BLaER1 treated with 17β-estradiol and CSF1 and Interleukin-3, amounts not matched to agents 10 nM and 100 nM (cell line): ENCODE measurements at regions not wholly inside any gene's neighbourhood (a gene's known extent, or its start where the extent isn't known, plus 50 kb on each side); places are given as distances from the start of the nearest gene placed in this dataset.

Experiments
- H3K27ac ChIP-seq, 11 experiments: shearing (Covaris generic); formaldehyde crosslinking; 2 replicates each; pipeline ENCODE4 v1.8.1; 2022
- H3K27me3 ChIP-seq, 11 experiments: shearing (Covaris generic); formaldehyde crosslinking; 2 replicates each; pipeline ENCODE4 v1.8.1; 2022
- H3K36me3 ChIP-seq, 11 experiments: shearing (Covaris generic); formaldehyde crosslinking; 2 replicates each; pipeline ENCODE4 v1.8.1; 2022
- H3K4me1 ChIP-seq, 10 experiments: shearing (Covaris generic); formaldehyde crosslinking; 2 replicates each; pipeline ENCODE4 v1.8.1; 2022
- H3K4me2 ChIP-seq, 11 experiments: shearing (Covaris generic); formaldehyde crosslinking; 2 replicates each; pipeline ENCODE4 v1.8.1; 2022
- H3K4me3 ChIP-seq, 10 experiments: shearing (Covaris generic); formaldehyde crosslinking; 2 replicates each; pipeline ENCODE4 v1.8.1; 2022
- H3K9ac ChIP-seq, 11 experiments: shearing (Covaris generic); formaldehyde crosslinking; 2 replicates each; pipeline ENCODE4 v1.8.1; 2022
- H3K9me3 ChIP-seq, 11 experiments: shearing (Covaris generic); formaldehyde crosslinking; replicated peaks in 1 of 11; 2 replicates each; pipeline ENCODE4 v1.8.1; 2022
- H4K20me1 ChIP-seq, 11 experiments: shearing (Covaris generic); formaldehyde crosslinking; 2 replicates each; pipeline ENCODE4 v1.8.1; 2022
- Cebpa-rat ChIP-seq, 11 experiments: shearing (Covaris generic); IDR thresholded peaks; 2 replicates each; pipeline ENCODE4 v1.8.1; 2022

GRCh38 chr10:113243311-113243710, 293.3 kb downstream of the TCF7L2 start:
- no peak overlapping the region for H3K4me3 ChIP-seq
- H3K4me1 ChIP-seq: peaks cover 21 to 65% (median 60%) of the 10 kb centered on the region in 10 experiments
- no peak for TF ChIP-seq Cebpa-rat (IDR thresholded peaks at IDR 0.05)
- no peak overlapping the region for H3K9ac ChIP-seq
- H3K4me2 ChIP-seq: peak overlapping the region in 9 of 11 experiments; percentile 20 to 94 (median 82); a peak in 16 of 22 replicates
- H3K27me3 ChIP-seq: no peaks in the 10 kb centered on the region
- H3K36me3 ChIP-seq: no peaks in the 10 kb centered on the region
- no peaks in the 10 kb centered on the region for H4K20me1 ChIP-seq
- peaks cover 0 to 6% (median 0%) of the 10 kb centered on the region in 11 experiments; a peak in 3 of 22 replicates for H3K9me3 ChIP-seq
- H3K27ac ChIP-seq: peak overlapping the region in 2 of 11 experiments; percentile 66 to 71; a peak in 2 of 22 replicates

DNA sequence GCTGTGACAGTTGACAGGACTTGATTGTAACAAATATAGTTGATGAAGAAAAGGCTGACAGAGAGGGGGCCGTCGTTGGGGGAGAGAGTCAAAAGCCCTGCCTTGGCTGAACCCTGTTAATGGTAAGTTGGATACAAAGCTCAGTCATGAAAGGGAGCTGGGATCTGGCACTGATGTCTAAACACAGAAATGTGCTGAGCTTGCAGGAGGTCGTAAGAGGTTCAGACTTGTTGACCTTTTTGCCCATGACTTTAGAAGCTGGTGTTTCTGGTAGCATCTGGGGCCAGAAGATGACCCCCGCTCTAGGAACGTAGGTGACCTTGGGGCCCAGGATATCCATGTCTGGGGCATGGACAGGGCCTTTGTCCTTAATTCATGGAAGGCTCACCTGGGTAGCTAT, 294.7 kb downstream of the TCF7L2 start:
- no peaks in the 10 kb centered on the region for H3K27me3 ChIP-seq
- no peaks in the 10 kb centered on the region for H4K20me1 ChIP-seq
- peaks cover 0 to 6% (median 0%) of the 10 kb centered on the region in 11 experiments; a peak in 3 of 22 replicates for H3K9me3 ChIP-seq
- peak overlapping the region in 8 of 11 experiments; percentile 2 to 94 (median 81); a peak in 9 of 22 replicates for H3K4me2 ChIP-seq
- peaks cover 13 to 55% (median 53%) of the 10 kb centered on the region in 10 experiments for H3K4me1 ChIP-seq
- H3K27ac ChIP-seq: no peak overlapping the region
- no peak overlapping the region for H3K4me3 ChIP-seq
- H3K9ac ChIP-seq: no peak overlapping the region
- no peak for TF ChIP-seq Cebpa-rat (IDR thresholded peaks at IDR 0.05)
- no peaks in the 10 kb centered on the region for H3K36me3 ChIP-seq

- Histone ChIP-seq H3K9ac (no peak overlapping the region), H4K20me1 (no peaks in the 10 kb centered on the region), H3K4me1 (peaks cover 12 to 50% (median 48%) of the 10 kb centered on the region in 10 experiments), H3K9me3 (peaks cover 0 to 6% (median 0%) of the 10 kb centered on the region in 11 experiments; a peak in 3 of 22 replicates), H3K36me3 (no peaks in the 10 kb centered on the region), H3K4me2 (peak overlapping the region in 3 of 11 experiments; percentile 31 to 91 (median 82); a peak in 6 of 22 replicates), H3K4me3 (no peak overlapping the region), H3K27ac (no peak overlapping the region), H3K27me3 (no peaks in the 10 kb centered on the region)
- no peak for TF ChIP-seq Cebpa-rat (IDR thresholded peaks at IDR 0.05)
Measured at GRCh38 chr10:113245286-113245685, 295.2 kb downstream of the TCF7L2 start.

- H3K9me3 ChIP-seq: peaks cover 0 to 6% (median 0%) of the 10 kb centered on the region in 11 experiments; a peak in 3 of 22 replicates
- no peak overlapping the region; a peak in 1 of 22 replicates for H3K4me2 ChIP-seq
- peaks cover 2 to 32% (median 30%) of the 10 kb centered on the region in 10 experiments; a peak in 18 of 20 replicates for H3K4me1 ChIP-seq
- no peaks in the 10 kb centered on the region for H4K20me1 ChIP-seq
- TF ChIP-seq Cebpa-rat (IDR thresholded peaks at IDR 0.05): no peak
- no peak overlapping the region for H3K27ac ChIP-seq
- H3K27me3 ChIP-seq: no peaks in the 10 kb centered on the region
- no peaks in the 10 kb centered on the region for H3K36me3 ChIP-seq
- no peak overlapping the region for H3K4me3 ChIP-seq
- H3K9ac ChIP-seq: no peak overlapping the region
Measured at GRCh38 chr10:113247050-113247449, 297.0 kb downstream of the TCF7L2 start.

GRCh38 chr10:113252650-113253618, 299.9 kb upstream of the HABP2 start:
- no peaks in the 10 kb centered on the region for H3K9me3 ChIP-seq
- no peaks in the 10 kb centered on the region for H4K20me1 ChIP-seq
- no peak overlapping the region for H3K9ac ChIP-seq
- peaks cover 0 to 17% (median 0%) of the 10 kb centered on the region in 10 experiments; a peak in 5 of 20 replicates for H3K4me1 ChIP-seq
- no peak for TF ChIP-seq Cebpa-rat (IDR thresholded peaks at IDR 0.05)
- H3K27ac ChIP-seq: no peak overlapping the region
- H3K4me3 ChIP-seq: no peak overlapping the region
- H3K27me3 ChIP-seq: no peaks in the 10 kb centered on the region
- no peak overlapping the region for H3K4me2 ChIP-seq
- H3K36me3 ChIP-seq: no peaks in the 10 kb centered on the region

DNA sequence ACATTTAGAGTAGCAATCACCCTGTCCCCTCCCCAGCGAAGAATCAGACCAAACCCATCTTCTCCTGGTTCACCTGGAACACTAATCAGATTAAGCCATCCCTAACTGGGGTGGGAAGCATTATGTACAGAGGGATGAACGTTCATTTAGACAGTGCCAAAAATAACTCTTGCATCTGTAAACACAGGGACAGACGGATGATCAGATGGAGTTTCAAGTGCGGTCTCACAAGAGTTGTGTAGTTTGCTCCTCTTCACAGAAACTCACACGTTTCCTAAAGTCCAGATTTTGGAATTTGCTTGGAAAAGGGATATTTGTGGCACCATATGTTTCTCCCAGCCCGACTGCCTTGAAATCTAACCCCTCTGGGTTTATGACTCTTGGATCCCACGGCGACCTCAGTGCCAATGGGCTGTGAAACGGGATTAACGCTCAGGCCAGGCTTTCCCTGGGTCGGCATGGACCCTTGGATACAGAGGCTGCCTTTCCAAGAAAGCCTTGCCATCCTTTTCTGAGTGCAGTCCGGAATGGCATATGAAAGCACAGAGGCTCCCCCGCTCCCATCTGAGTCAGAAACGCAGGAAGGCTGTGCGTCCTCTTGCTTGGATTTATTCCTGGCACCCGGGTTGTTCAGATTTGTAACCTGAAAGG, 293.2 kb upstream of the HABP2 start:
- H3K36me3 ChIP-seq: no peaks in the 10 kb centered on the region
- no peak overlapping the region for H3K27ac ChIP-seq
- no peak overlapping the region for H3K9ac ChIP-seq
- no peaks in the 10 kb centered on the region for H4K20me1 ChIP-seq
- no peak overlapping the region for H3K4me3 ChIP-seq
- H3K4me2 ChIP-seq: peak overlapping the region in 8 of 11 experiments; percentile 66 to 94 (median 86); a peak in 15 of 22 replicates
- peaks cover 0 to 49% (median 0%) of the 10 kb centered on the region in 11 experiments; a peak in 5 of 22 replicates for H3K27me3 ChIP-seq
- TF ChIP-seq Cebpa-rat (IDR thresholded peaks at IDR 0.05): no peak
- no peaks in the 10 kb centered on the region for H3K9me3 ChIP-seq
- peaks cover 7 to 73% (median 49%) of the 10 kb centered on the region in 10 experiments; a peak in 19 of 20 replicates for H3K4me1 ChIP-seq

DNA sequence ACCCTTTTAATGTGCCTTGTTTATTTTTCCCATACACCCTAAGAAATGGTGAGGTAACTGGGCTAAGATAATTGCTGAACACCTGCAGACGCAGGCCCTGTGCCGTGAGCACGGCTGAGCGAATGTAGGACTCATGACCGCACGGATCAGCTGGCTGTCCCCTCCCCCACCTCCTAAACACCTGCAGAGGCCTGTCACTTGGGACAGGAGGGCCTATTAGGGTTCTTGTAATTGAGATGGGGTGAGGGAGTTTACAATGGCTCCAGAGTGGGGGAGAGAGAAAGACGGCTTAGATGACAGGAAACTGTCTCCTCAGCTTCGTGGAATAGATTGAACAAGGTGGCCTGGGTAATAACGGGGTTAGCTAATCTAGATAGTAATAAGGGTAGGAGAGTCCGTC, 291.7 kb upstream of the HABP2 start:
- Histone ChIP-seq H3K4me2 (peak overlapping the region; percentile 26 to 94 (median 85); a peak in 20 of 22 replicates), H3K27me3 (peaks cover 0 to 56% (median 0%) of the 10 kb centered on the region in 11 experiments; a peak in 5 of 22 replicates), H3K9me3 (peaks cover 0 to 8% (median 0%) of the 10 kb centered on the region in 11 experiments; a peak in 1 of 22 replicates), H3K4me1 (peaks cover 12 to 79% (median 60%) of the 10 kb centered on the region in 10 experiments; a peak in 19 of 20 replicates), H3K27ac (peak overlapping the region in 1 of 11 experiments; percentile 31; a peak in 2 of 22 replicates), H3K9ac (peak overlapping the region in 1 of 11 experiments; percentile 29; a peak in 1 of 22 replicates), H4K20me1 (no peaks in the 10 kb centered on the region), H3K4me3 (peak overlapping the region in 4 of 10 experiments; percentile 1 to 20 (median 16); a peak in 3 of 20 replicates), H3K36me3 (no peaks in the 10 kb centered on the region)
- TF ChIP-seq Cebpa-rat (IDR thresholded peaks at IDR 0.05): no peak

DNA sequence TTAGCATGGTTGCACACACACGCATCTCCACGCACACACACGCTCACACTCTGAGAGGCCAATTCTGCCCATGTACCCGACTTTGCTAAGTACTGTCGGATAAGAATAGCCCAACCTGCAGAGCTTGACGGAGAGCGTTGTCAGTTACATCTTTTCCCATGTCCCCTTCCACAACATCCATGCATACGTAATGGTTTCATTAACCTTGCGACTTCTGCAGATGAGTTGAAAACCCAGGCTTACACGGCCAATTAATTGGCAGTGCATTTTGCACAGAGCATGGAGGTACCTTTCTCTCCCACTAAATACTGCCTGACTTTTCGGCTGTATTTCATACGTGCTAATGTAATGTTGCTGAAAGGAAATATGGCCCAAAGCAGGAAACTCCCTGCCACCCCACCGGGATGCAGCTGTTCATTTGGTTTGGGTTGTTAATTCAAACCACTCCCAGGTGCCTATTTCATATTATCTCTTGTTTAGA, 291.2 kb upstream of the HABP2 start:
- peaks cover 0 to 8% (median 0%) of the 10 kb centered on the region in 11 experiments; a peak in 1 of 22 replicates for H3K9me3 ChIP-seq
- H3K36me3 ChIP-seq: no peaks in the 10 kb centered on the region
- H3K4me3 ChIP-seq: peak overlapping the region in 1 of 10 experiments; percentile 1; a peak in 1 of 20 replicates
- H3K4me1 ChIP-seq: peaks cover 12 to 84% (median 63%) of the 10 kb centered on the region in 10 experiments; a peak in 19 of 20 replicates
- peak overlapping the region in 1 of 11 experiments; percentile 31; a peak in 1 of 22 replicates for H3K27ac ChIP-seq
- peak overlapping the region in 1 of 11 experiments; percentile 16; a peak in 2 of 22 replicates for H3K9ac ChIP-seq
- H3K4me2 ChIP-seq: peak overlapping the region; percentile 0 to 94 (median 85); a peak in 19 of 22 replicates
- peaks cover 0 to 56% (median 0%) of the 10 kb centered on the region in 11 experiments; a peak in 5 of 22 replicates for H3K27me3 ChIP-seq
- no peak for TF ChIP-seq Cebpa-rat (IDR thresholded peaks at IDR 0.05)
- no peaks in the 10 kb centered on the region for H4K20me1 ChIP-seq
